GM21423 (cell line): ENCODE measurements at regions not wholly inside any gene's neighbourhood (a gene's known extent, or its start where the extent isn't known, plus 50 kb on each side); places are given as distances from the start of the nearest gene placed in this dataset.
"Not testable (repeated sequence)": the region's sequence is repeated elsewhere in the genome, so short reads cannot be mapped to it uniquely, and the experiment has no call there.

Source experiments
- ATAC-seq: cut with Tn5 transposase; IDR thresholded peaks from one replicate; pipeline ENCODE4 v1.9.1; 2021; ENCODE audit warnings: mild to moderate bottlenecking, moderate library complexity; ENCODE audit not compliant: unreplicated experiment

GRCh38 chr1:222865718-222866117 is 50.9 kb downstream of the DISP1 start:
- no peak for ATAC-seq

- no peak for ATAC-seq
These were observed 52.5 kb downstream of the DISP1 start for GRCh38 chr1:222867316-222867715.

GRCh38 chr1:222876182-222876581 is 61.3 kb downstream of the DISP1 start:
- ATAC-seq = no peak

- no peak for ATAC-seq
These were observed 63.0 kb downstream of the DISP1 start for GRCh38 chr1:222877854-222878253.

GRCh38 chr1:222880587-222880986 is 65.7 kb downstream of the DISP1 start:
- no peak for ATAC-seq

- no peak for ATAC-seq
These were observed 71.5 kb downstream of the DISP1 start for GRCh38 chr1:222886194-222886854.

- no peak for ATAC-seq
These were observed 72.1 kb downstream of the DISP1 start for GRCh38 chr1:222886878-222887351.

- ATAC-seq = no peak
These were observed 74.6 kb downstream of the DISP1 start for GRCh38 chr1:222889440-222889839.

- ATAC-seq = no peak
These were observed 75.9 kb downstream of the DISP1 start for GRCh38 chr1:222890716-222891115.

- no peak for ATAC-seq
These were observed 76.7 kb downstream of the DISP1 start for GRCh38 chr1:222891578-222891977.

- no peak for ATAC-seq
These were observed 77.4 kb downstream of the DISP1 start for GRCh38 chr1:222892137-222892769.

- ATAC-seq = no peak
These were observed 78.4 kb downstream of the DISP1 start for GRCh38 chr1:222893255-222893654.

GRCh38 chr1:222894331-222894730 is 79.5 kb downstream of the DISP1 start:
- ATAC-seq = no peak

GRCh38 chr1:222896630-222897526 is 82.0 kb downstream of the DISP1 start:
- ATAC-seq = no peak

GRCh38 chr1:222897527-222898190 is 82.8 kb downstream of the DISP1 start:
- no peak for ATAC-seq

GRCh38 chr1:222898191-222898527 is 83.3 kb downstream of the DISP1 start:
- ATAC-seq = no peak

GRCh38 chr1:222899471-222899870 is 84.6 kb downstream of the DISP1 start:
- no peak for ATAC-seq

- no peak for ATAC-seq
These were observed 89.6 kb downstream of the DISP1 start for GRCh38 chr1:222904451-222904850.

GRCh38 chr1:222905151-222905550 is 90.3 kb downstream of the DISP1 start:
- no peak for ATAC-seq

- not testable (repeated sequence) for ATAC-seq
These were observed 91.5 kb downstream of the DISP1 start for GRCh38 chr1:222906271-222906739.

- no peak for ATAC-seq
These were observed 94.7 kb downstream of the DISP1 start for GRCh38 chr1:222909586-222909985.
